Erythroblast (primary cell): ENCODE measurements at regions not wholly inside any gene's neighbourhood (a gene's known extent, or its start where the extent isn't known, plus 50 kb on each side); places are given as distances from the start of the nearest gene placed in this dataset.

Source experiments
- GATA1 ChIP-seq: IDR thresholded peaks from 2 replicates; pipeline ENCODE4 v1.6.1; 2011; ENCODE audit warnings: low read depth, mild to moderate bottlenecking, control low read depth, low read length, moderate library complexity
- POLR2A ChIP-seq: IDR thresholded peaks from 2 replicates; pipeline ENCODE4 v1.6.1; 2011; ENCODE audit warnings: mild to moderate bottlenecking, low read length

GRCh38 chr16:51497541-51498211 lies 346.6 kb upstream of the SALL1 start:
- TF ChIP-seq POLR2A (no peak), GATA1 (no peak)
